ENCODE measurements at regions not wholly inside any gene's neighbourhood (a gene's known extent, or its start where the extent isn't known, plus 50 kb on each side); places are given as distances from the start of the nearest gene placed in this dataset.

DNA sequence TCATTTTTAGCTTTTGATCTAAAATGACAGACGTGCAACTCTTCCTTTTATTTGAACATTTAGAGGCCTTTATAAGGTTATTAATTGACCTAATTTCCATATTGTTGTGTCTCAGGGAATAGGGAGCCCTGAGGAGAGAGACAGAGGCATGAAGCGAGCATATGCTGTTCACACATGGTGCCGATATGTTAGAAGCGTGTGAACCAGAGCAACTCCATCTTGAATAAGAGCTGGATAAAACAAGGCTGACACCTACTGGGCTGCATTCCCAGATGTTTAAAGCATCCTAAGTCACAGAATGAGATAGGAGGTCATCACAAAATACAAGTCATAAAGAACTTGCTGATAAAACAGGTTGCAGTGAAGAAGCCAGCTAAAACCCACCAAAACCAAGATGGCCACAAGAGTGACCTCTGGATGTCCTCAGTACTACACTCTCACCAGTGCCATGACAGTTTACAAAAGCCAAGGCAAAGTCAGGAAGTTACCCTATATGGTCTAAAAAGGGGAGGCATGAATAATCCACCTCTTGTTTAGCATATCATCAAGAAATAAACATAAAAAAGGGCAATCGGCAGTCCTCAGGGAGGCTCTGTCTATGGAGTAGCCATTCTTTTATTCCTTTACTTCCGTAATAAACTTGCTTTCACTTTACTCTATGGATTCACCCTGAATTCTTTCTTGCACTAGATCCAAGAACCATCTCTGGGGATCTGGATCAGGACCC lies 80.1 kb downstream of the SEC61G start:
- H3K9me3 ChIP-seq, result no peaks in the 10 kb centered on the region
- no peaks in the 10 kb centered on the region for H3K36me3 ChIP-seq
- no peak overlapping the region for H3K27ac ChIP-seq
- TF ChIP-seq POLR2A (IDR thresholded peaks at IDR 0.05) (no peak), POLR2AphosphoS5 (IDR thresholded peaks at IDR 0.05) (no peak), EP300 (IDR thresholded peaks at IDR 0.05) (no peak)
- TF ChIP-seq, protein P1, sequence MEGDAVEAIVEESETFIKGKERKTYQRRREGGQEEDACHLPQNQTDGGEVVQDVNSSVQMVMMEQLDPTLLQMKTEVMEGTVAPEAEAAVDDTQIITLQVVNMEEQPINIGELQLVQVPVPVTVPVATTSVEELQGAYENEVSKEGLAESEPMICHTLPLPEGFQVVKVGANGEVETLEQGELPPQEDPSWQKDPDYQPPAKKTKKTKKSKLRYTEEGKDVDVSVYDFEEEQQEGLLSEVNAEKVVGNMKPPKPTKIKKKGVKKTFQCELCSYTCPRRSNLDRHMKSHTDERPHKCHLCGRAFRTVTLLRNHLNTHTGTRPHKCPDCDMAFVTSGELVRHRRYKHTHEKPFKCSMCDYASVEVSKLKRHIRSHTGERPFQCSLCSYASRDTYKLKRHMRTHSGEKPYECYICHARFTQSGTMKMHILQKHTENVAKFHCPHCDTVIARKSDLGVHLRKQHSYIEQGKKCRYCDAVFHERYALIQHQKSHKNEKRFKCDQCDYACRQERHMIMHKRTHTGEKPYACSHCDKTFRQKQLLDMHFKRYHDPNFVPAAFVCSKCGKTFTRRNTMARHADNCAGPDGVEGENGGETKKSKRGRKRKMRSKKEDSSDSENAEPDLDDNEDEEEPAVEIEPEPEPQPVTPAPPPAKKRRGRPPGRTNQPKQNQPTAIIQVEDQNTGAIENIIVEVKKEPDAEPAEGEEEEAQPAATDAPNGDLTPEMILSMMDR (IDR thresholded peaks at IDR 0.05), result no peak
- no peaks in the 10 kb centered on the region for H3K4me1 ChIP-seq
- ATAC-seq (ENCODE audit: low FRiP score in 2 of 2) (no peak), DNase-seq (no peak)
- WGBS, 2 donors, result 87 to 89% methylated on average over 6 of the region's 6 CpGs
- no peak overlapping the region for H3K4me3 ChIP-seq
- H3K27me3 ChIP-seq, result no peaks in the 10 kb centered on the region

DNA sequence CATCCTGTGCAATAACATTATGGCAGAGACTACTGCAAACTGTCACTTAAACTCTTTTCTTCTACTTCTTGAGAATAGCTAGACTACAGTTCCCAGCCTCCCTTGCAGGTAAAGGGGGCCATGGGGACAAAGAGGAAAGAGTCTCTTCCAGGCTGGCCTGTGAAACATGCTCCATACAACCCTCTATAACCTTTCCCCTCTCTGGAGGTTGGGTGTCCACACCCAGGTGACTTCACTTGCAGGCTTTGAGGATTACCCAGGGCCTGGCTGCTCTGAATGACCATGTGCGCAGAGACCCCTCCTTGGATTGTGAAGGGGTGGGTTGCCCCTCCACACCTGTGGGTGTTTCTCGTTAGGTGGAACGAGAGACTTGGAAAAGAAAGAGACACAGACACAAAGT lies 84.1 kb downstream of the SEC61G start:
- DNase-seq (no peak), ATAC-seq (ENCODE audit: low FRiP score in 2 of 2) (peak in 1 of 2 donors; percentile 49)
- Histone ChIP-seq H3K9me3 (no peaks in the 10 kb centered on the region), H3K27me3 (no peaks in the 10 kb centered on the region), H3K36me3 (no peaks in the 10 kb centered on the region), H3K4me1 (no peaks in the 10 kb centered on the region), H3K4me3 (no peak overlapping the region), H3K27ac (no peak overlapping the region)
- no peak for TF ChIP-seq POLR2A (IDR thresholded peaks at IDR 0.05)
- TF ChIP-seq POLR2AphosphoS5 (IDR thresholded peaks at IDR 0.05), result no peak
- TF ChIP-seq, protein P1 (IDR thresholded peaks at IDR 0.05), result no peak
- TF ChIP-seq EP300 (IDR thresholded peaks at IDR 0.05), result no peak
- WGBS, 2 donors, result 81 to 85% methylated on average over 3 of the region's 3 CpGs

DNA sequence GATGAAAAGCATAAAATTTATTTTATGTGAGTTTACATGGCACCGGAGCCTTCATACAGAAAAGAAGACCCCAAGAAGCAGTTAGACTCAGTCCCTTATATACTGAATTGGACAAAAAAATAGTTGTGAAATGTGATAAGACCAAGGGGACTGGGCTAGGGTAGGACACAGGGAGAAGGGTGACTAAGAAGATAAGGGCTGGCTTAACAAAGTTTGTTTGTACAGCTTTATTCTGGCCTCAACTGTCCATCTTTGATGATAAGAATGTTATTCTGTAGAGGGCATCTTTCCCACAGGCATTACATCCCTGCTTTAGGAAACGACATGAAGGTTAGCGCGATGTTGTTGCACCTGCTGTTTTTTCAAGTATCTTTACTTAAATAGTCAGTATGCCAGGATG lies 86.5 kb downstream of the SEC61G start:
- ATAC-seq (ENCODE audit: low FRiP score in 2 of 2) (no peak), DNase-seq (no peak)
- Histone ChIP-seq H3K4me3 (no peak overlapping the region), H3K36me3 (no peaks in the 10 kb centered on the region), H3K9me3 (no peaks in the 10 kb centered on the region), H3K4me1 (no peaks in the 10 kb centered on the region), H3K27me3 (no peaks in the 10 kb centered on the region), H3K27ac (no peak overlapping the region)
- 59 to 77% methylated on average over 4 of the region's 4 CpGs for WGBS, 2 donors
- TF ChIP-seq EP300 (IDR thresholded peaks at IDR 0.05) (no peak), POLR2AphosphoS5 (IDR thresholded peaks at IDR 0.05) (no peak), POLR2A (IDR thresholded peaks at IDR 0.05) (no peak)
- TF ChIP-seq, protein P1 (IDR thresholded peaks at IDR 0.05), result no peak

DNA sequence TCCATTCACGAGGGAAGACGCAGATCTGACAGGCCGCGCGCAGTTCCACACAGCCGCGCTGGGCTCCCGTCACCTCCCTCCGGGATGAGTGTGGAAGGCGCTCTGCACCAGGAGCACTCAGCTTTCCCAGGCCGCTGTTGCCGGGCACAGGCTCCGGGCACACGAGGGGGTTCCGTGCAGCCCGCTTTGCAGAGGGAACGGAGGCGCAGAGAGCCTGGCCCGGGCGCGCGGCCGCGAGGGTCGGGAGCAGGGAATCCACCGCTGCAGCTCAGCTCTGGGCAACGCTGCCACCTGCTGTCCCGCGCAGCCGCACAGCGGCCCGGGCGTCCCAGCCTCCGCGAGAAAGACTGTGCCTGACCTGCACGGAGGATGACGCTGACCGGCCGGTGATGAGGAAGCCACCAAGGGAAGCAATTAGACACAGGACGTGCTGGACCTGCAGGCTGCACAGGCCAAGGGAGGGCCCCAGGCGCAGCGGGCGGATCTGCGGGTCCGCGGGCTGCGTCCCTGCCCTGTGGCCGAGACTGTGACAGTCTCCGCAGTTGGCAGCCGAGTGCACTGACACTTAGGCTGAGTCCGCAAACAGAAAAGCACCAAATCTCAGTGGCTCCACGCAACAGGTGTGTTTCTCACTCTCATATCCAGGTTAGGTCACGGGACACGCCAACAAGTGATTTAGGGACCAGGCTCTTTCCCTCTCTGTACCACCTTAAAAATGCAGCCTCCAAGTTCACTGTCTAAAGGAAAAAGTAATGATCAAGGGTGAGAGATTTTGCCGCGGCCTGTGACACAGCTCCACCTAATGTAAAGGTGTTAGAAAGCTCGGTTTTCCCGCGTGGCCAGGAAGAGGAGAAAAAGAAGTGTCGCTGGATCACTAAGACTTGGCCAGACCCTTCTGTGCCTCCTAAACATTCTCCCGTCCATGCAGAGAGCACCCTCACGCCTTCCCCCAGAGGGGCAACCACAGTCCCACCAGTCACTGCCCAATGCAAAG lies 94.5 kb downstream of the SEC61G start:
- peaks cover 0 to 3% (median 0%) of the 10 kb centered on the region in 4 donors for H3K27me3 ChIP-seq
- DNase-seq, result peak; percentile 62 to 88

More for the DNA sequence above, 94.5 kb downstream of the SEC61G start:
- Histone ChIP-seq H3K4me1 (peaks cover 6 to 12% (median 9%) of the 10 kb centered on the region in 4 donors), H3K9me3 (no peaks in the 10 kb centered on the region), H3K27ac (no peak overlapping the region), H3K4me3 (peak overlapping the region in 3 of 4 donors; percentile 20 to 44 (median 43)), H3K36me3 (no peaks in the 10 kb centered on the region)
- TF ChIP-seq, protein P1 (IDR thresholded peaks at IDR 0.05), result peak in 2 of 6 experiments; percentile 41 to 50
- TF ChIP-seq POLR2AphosphoS5 (IDR thresholded peaks at IDR 0.05) (no peak), EP300 (IDR thresholded peaks at IDR 0.05) (no peak), POLR2A (IDR thresholded peaks at IDR 0.05) (no peak)
- WGBS, 2 donors, result 8 to 19% methylated on average over 20 to 57 of the region's 62 CpGs
- peak; percentile 23 to 79 for ATAC-seq (ENCODE audit: low FRiP score in 2 of 2)

Data from upper lobe of left lung (tissue), 6 donors.